CD4-positive, alpha-beta T cell treated with Interleukin-10 for 1 hour (primary cell): ENCODE measurements at regions not wholly inside any gene's neighbourhood (a gene's known extent, or its start where the extent isn't known, plus 50 kb on each side); places are given as distances from the start of the nearest gene placed in this dataset.
"Not testable (repeated sequence)": the region's sequence is repeated elsewhere in the genome, so short reads cannot be mapped to it uniquely, and the experiment has no call there.

ENCODE experiments used
- DNase-seq: peaks from one replicate; pipeline ENCODE4 v3.0.0-alpha.2; 2020

- DNase-seq = no peak
These were observed 113.2 kb upstream of the LHX1 start for GRCh38 chr17:36823850-36824677.

- DNase-seq = no peak
These were observed 112.6 kb upstream of the LHX1 start for GRCh38 chr17:36824678-36825101.

GRCh38 chr17:36825113-36825512 lies 112.2 kb upstream of the LHX1 start:
- DNase-seq = no peak

GRCh38 chr17:36825521-36825920 lies 111.8 kb upstream of the LHX1 start:
- DNase-seq = no peak

GRCh38 chr17:36825951-36826350 lies 111.3 kb upstream of the LHX1 start:
- no peak for DNase-seq

- no peak for DNase-seq
These were observed 110.2 kb upstream of the LHX1 start for GRCh38 chr17:36827081-36827480.

GRCh38 chr17:36829676-36830075 lies 107.6 kb upstream of the LHX1 start:
- DNase-seq = no peak

- DNase-seq = no peak
These were observed 104.0 kb upstream of the LHX1 start for GRCh38 chr17:36833279-36833678.

- DNase-seq = no peak
These were observed 102.2 kb upstream of the LHX1 start for GRCh38 chr17:36835036-36835435.

- no peak for DNase-seq
These were observed 99.9 kb upstream of the LHX1 start for GRCh38 chr17:36837195-36837938.

- DNase-seq = no peak
These were observed 99.4 kb upstream of the LHX1 start for GRCh38 chr17:36837939-36838272.

- DNase-seq = no peak
These were observed 98.0 kb upstream of the LHX1 start for GRCh38 chr17:36839256-36839655.

GRCh38 chr17:36840796-36841195 lies 96.5 kb upstream of the LHX1 start:
- DNase-seq = no peak

- DNase-seq = no peak
These were observed 95.0 kb upstream of the LHX1 start for GRCh38 chr17:36842231-36842819.

GRCh38 chr17:36842963-36843558 lies 94.2 kb upstream of the LHX1 start:
- no peak for DNase-seq

GRCh38 chr17:36844013-36844412 lies 93.3 kb upstream of the LHX1 start:
- no peak for DNase-seq

GRCh38 chr17:36844601-36845000 lies 92.7 kb upstream of the LHX1 start:
- DNase-seq = no peak

GRCh38 chr17:36845916-36846315 lies 91.4 kb upstream of the LHX1 start:
- no peak for DNase-seq

GRCh38 chr17:36846410-36847292 lies 90.6 kb upstream of the LHX1 start:
- DNase-seq = no peak

GRCh38 chr17:36848008-36848902 lies 89.0 kb upstream of the LHX1 start:
- DNase-seq = no peak

GRCh38 chr17:36849020-36849419 lies 88.3 kb upstream of the LHX1 start:
- not testable (repeated sequence) for DNase-seq
